ENCODE measurements at regions not wholly inside any gene's neighbourhood (a gene's known extent, or its start where the extent isn't known, plus 50 kb on each side); places are given as distances from the start of the nearest gene placed in this dataset.
"Not testable (repeated sequence)": the region's sequence is repeated elsewhere in the genome, so short reads cannot be mapped to it uniquely, and the experiment has no call there.

DNA sequence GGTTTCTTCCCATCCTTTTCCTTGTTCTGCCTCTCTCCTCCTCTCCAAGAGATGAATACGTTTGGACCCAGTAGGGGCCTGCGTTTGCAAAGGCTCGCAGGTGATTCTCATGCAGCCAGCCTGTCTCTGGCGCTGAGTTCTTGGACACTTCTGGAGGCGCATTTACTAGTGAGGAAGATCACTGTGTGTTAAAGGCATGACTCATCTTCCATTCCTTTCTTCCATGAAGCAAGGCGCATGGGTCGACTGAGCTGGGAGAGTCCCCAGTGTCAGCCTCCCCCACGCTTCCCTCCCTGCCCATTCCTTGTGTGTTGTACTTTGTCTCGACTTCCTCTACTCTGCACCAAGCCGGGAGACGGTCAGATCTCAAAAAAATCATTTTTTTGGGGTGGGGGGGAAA is 159.9 kb upstream of the EEF2KMT start:
- TF ChIP-seq POLR2A (IDR thresholded peaks at IDR 0.05) (no peak), POLR2AphosphoS5 (IDR thresholded peaks at IDR 0.05) (no peak)
- TF ChIP-seq, protein P1, sequence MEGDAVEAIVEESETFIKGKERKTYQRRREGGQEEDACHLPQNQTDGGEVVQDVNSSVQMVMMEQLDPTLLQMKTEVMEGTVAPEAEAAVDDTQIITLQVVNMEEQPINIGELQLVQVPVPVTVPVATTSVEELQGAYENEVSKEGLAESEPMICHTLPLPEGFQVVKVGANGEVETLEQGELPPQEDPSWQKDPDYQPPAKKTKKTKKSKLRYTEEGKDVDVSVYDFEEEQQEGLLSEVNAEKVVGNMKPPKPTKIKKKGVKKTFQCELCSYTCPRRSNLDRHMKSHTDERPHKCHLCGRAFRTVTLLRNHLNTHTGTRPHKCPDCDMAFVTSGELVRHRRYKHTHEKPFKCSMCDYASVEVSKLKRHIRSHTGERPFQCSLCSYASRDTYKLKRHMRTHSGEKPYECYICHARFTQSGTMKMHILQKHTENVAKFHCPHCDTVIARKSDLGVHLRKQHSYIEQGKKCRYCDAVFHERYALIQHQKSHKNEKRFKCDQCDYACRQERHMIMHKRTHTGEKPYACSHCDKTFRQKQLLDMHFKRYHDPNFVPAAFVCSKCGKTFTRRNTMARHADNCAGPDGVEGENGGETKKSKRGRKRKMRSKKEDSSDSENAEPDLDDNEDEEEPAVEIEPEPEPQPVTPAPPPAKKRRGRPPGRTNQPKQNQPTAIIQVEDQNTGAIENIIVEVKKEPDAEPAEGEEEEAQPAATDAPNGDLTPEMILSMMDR (IDR thresholded peaks at IDR 0.05) = no peak
- intact Hi-C loops (cut with DNase I; ENCODE audit: low total_unique reads) = no loop called here
- Histone ChIP-seq H3K27me3 (no peaks in the 10 kb centered on the region), H3K36me3 (no peaks in the 10 kb centered on the region), H3K27ac (no peak overlapping the region), H3K9me3 (no peaks in the 10 kb centered on the region), H3K4me3 (no peak overlapping the region), H3K4me1 (no peaks in the 10 kb centered on the region)
- no peak for DNase-seq (ENCODE audit: low spot score in 2 of 2)

DNA sequence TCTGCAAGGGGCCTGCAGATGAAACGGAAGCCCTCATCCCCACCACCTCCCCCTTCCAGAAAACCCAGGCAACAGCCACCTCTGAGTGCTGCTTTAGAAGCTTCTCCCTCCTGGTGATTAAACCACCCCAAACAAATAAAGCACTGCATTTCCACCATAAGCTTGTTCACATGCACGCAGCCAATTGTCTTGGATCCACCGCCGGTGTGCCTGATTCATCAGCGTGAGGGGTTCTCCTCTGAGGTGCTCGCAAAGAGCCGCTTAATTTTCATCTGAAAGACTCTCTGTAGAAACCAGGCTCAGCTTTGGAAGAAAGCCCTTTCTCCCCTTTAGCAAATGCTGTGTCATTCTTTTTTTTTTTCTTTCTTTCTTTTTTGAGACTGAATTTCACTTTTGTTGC is 155.2 kb upstream of the EEF2KMT start:
- Histone ChIP-seq H3K4me1 (no peaks in the 10 kb centered on the region), H3K27me3 (no peaks in the 10 kb centered on the region), H3K4me3 (no peak overlapping the region), H3K27ac (no peak overlapping the region), H3K36me3 (no peaks in the 10 kb centered on the region), H3K9me3 (no peaks in the 10 kb centered on the region)
- intact Hi-C loops (cut with DNase I; ENCODE audit: low total_unique reads) = no loop called here
- no peak for DNase-seq (ENCODE audit: low spot score in 2 of 2)
- TF ChIP-seq POLR2AphosphoS5 (IDR thresholded peaks at IDR 0.05) = no peak
- TF ChIP-seq POLR2A (IDR thresholded peaks at IDR 0.05) = no peak

DNA sequence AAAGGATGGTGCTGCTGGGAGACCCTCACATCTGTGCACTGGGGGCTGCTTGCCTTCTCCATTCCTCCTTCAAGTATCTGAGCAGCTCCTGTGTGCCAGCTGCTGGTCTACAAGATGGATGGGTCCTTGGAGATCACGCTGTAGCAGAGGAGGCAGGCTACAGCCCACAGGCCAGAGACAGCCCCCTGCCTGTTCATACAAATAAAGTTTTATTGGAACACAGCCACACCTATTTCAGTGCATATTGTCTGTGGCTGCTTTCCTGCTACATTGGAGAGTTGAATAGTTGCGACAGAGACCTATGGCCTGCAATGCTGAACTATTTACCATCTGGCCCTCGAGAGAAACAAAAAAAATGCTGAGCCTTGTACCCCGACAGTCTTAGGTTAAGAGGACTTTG is 149.8 kb upstream of the EEF2KMT start:
- H3K27me3 ChIP-seq; H3K27ac ChIP-seq; H3K4me3 ChIP-seq; H3K4me1 ChIP-seq; H3K36me3 ChIP-seq; DNase-seq (ENCODE audit: low spot score in 2 of 2); H3K9me3 ChIP-seq; intact Hi-C loops (cut with DNase I; ENCODE audit: low total_unique reads): not testable (repeated sequence)

- DNase-seq (ENCODE audit: low spot score in 2 of 2); H3K4me1 ChIP-seq; H3K27me3 ChIP-seq; H3K9me3 ChIP-seq; H3K36me3 ChIP-seq; H3K27ac ChIP-seq; intact Hi-C loops (cut with DNase I; ENCODE audit: low total_unique reads): not testable (repeated sequence)
- H3K4me3 ChIP-seq = peak overlapping the region in 2 of 3 donors; percentile 42 to 63
These were observed 142.7 kb upstream of the EEF2KMT start for GRCh38 chr16:5240278-5240626.

GRCh38 chr16:5239472-5240277 is 142.1 kb upstream of the EEF2KMT start:
- peak in 1 of 2 donors; percentile 18 for DNase-seq (ENCODE audit: low spot score in 2 of 2)
- TF ChIP-seq, protein P1 (IDR thresholded peaks at IDR 0.05) = peak in 1 of 3 donors; percentile 12
- H3K36me3 ChIP-seq; H3K9me3 ChIP-seq; H3K27me3 ChIP-seq; intact Hi-C loops (cut with DNase I; ENCODE audit: low total_unique reads); H3K4me1 ChIP-seq; H3K27ac ChIP-seq: not testable (repeated sequence)
- peak overlapping the region in 2 of 3 donors; percentile 42 to 63 for H3K4me3 ChIP-seq

DNA sequence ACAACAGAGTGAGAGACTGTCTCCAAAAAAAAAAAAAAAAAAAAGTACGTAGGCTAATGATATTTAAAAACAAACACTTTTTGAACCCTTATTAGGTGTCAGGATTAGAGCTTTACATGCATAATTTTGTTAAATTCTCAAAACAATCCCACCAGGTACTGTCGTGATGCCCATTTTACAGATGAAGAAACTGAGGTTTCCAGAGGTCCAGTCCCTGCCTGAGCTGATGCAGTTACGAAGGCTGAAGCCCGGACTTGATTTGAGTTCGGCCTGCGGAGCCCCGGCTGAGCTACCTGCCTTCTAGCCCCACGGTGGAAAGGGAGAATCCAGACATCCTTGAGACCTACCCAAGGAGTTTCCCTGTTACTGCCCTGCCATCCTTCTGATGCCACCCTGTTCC is 137.5 kb upstream of the EEF2KMT start:
- Histone ChIP-seq H3K36me3 (no peaks in the 10 kb centered on the region), H3K4me3 (no peak overlapping the region), H3K9me3 (no peaks in the 10 kb centered on the region), H3K4me1 (no peaks in the 10 kb centered on the region), H3K27me3 (peaks cover 0 to 10% of the 10 kb centered on the region in 2 donors), H3K27ac (no peak overlapping the region)
- intact Hi-C loops (cut with DNase I; ENCODE audit: low total_unique reads) = no loop called here
- DNase-seq (ENCODE audit: low spot score in 2 of 2) = no peak
- no peak for TF ChIP-seq POLR2A (IDR thresholded peaks at IDR 0.05)
- TF ChIP-seq, protein P1 (IDR thresholded peaks at IDR 0.05) = no peak
- TF ChIP-seq POLR2AphosphoS5 (IDR thresholded peaks at IDR 0.05) = no peak

All from breast epithelium (tissue), 4 donors.